NCI-H524 (cell line): ENCODE measurements at regions not wholly inside any gene's neighbourhood (a gene's known extent, or its start where the extent isn't known, plus 50 kb on each side); places are given as distances from the start of the nearest gene placed in this dataset.
"Not testable (repeated sequence)": the region's sequence is repeated elsewhere in the genome, so short reads cannot be mapped to it uniquely, and the experiment has no call there.

ENCODE experiments used
- DNase-seq, 2 experiments: peaks; one replicate each; lab custom pipeline; 2025; lab: John Stamatoyannopoulos, UW

DNA sequence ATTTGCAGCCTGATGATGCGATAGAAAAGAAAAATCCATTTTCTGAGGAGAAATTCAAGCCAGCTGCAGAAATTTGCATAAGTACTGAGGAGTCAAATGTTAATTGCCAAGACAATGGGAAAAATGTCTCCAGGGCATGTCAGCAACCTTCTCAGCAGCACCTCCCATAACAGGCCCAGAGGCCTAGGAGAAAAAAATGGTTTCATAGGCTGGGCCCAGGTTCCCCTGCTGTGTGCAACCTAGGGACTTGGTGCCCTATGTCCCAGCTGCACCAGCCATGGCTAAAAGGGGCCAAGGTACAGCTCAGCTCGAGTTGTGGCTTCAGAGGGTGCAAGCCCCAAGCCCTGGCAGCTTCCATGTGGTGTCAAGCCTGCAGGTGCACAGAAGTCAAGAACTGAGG, 144.8 kb upstream of the PRKD1 start:
- DNase-seq: not testable (repeated sequence)

DNA sequence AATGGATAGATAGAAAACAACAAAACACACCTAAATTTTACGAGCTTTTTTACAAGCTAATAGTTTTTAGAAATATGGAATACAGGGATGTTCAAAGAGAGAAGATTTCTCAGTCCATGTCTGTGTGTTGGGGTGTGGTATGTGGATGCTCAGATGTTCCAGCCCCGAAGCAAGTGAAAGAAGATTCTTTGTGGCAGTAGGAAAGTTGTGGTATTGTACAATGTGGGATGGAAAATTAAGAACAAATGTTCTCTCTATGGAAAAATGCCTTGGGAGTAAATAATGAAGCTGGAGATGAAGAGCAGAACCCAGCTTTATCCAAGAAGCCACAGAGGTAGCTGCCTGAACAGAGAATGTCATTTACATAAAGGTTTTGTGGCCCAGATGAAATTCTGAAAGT, 150.3 kb upstream of the PRKD1 start:
- no peak for DNase-seq

DNA sequence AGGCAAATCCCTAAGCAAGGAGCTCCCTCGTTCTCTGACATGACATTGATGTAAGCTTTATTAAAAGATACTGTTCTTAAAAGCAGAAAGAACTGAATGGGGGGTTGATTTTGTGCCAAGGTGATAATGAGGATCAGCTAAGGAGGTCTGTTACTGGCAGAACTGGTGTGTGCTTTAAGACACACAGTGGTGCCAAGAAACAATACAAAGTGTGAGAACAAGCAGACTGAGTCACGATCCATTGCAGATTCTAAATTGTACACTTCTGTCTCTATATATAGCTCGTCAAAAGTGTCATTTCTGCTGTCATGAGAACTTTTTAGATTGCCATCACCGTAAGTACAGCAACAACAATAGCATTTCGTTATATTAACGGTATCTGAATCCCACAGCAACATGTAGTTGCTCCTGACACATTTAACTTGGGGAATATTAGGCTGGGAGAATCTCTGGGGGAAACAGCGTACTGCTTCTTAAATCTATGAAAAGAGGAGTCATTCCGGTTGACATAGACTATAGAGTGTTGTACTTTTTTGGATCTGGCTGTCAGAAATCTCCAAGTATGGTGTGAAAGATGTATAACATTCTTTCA, 151.3 kb upstream of the PRKD1 start:
- no peak for DNase-seq

DNA sequence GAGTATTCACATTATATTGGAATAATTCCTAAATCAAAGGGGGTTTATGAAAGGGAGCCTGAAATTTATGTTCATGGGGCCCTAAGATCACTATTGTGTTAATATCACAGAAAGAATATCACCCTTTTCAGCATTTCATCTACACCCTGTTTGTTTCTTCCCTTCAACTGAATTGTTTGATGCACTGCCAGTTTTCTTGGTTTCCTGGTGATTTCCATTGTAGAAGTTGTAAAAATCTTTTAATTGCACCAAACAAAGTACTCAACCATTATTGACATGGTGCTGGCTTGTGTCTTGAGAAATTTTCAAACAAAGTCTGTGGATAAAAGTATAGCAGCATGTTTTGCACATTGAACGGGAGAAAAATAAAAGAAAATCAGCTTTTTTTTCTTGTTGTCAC, 154.8 kb upstream of the PRKD1 start:
- no peak for DNase-seq

DNA sequence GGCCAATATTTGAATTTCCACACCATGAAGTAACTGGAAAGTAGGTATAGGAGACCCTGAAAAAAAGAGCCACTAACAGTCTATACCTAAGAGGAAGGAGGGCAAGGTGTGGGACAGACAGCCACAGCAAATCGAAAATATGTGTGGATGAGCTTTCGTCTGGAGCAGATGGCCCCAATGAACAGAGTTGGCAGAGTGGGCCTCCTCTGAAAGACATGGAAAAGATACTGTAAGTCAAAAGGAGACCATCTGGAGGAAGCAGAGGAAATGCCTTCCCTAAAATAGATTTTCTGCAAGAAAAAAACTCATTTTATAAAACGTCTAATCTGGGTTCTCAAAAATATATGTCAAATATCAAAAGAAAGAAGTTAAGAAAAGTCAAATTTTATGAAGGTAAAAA, 157.2 kb upstream of the PRKD1 start:
- DNase-seq: peak in 1 of 2 experiments; percentile 1

DNA sequence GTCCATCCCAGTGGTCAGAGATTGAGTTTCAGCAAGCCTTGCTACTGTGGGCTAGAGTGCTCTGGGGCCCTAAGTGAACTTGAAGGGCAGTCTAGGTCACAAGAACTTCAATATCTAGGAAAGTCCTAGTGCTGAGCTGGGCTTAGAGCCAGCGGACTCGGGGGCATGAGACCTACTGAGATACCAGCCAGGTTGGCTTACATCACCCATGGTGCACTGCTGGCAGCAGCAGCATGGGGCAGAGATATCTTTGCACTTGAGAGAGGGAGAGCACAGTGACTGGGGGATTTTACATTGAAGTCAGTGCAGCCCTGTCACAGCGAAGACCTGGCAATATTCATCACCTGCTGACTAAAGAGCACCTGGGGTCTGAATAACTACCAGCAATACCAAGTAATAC, 158.3 kb upstream of the PRKD1 start:
- no peak for DNase-seq

DNA sequence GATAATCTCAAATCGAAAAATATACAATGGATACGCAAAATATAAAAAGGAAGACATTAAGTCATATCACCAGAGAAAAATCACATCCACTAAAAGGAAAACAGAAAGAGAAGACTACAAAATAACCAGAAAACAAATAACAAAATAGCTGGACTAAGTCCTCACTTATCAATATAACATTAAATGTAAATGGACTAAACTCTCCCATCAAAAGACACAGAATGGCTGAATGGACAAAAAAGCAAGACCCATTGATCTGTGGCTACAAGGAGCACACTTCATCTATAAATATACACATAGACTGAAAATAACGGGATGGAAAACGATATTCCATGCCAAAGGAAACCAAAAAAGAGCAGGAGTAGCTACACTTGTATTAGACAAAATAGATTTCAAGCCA, 161.0 kb upstream of the PRKD1 start:
- DNase-seq: no peak

DNA sequence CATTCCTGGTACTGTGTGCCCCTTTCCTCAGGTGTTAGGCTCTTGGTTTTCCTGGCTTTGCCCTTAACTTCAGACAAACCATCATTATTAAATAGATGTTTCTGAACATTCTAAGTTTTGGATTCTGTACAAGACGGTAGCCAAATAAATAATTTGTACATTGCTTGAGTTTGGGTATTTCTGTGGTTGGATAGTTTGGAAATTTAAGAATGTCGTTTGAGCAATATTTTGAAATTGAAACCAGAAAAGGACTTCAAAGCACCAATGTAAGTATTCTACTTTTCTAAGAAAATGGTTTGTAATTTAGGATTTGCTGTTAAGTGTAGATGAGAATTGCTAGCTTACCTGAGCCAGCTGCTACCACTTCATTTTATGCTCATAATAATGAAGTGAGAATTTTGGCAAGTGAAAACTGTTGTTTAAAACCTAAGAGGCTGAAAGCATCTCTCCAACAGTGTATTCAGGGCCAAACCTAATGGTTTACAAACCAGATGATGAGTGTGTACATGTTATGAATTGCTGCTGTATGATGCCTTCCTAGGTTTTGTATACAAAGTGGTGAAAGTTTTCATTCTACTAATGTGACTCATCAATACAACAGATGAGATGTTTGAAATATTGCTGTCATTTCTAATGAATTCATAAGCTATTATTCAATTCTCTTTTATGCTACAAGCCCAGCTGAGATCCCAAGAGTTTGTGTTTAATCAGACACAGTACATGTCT, 181.5 kb upstream of the PRKD1 start:
- no peak for DNase-seq

DNA sequence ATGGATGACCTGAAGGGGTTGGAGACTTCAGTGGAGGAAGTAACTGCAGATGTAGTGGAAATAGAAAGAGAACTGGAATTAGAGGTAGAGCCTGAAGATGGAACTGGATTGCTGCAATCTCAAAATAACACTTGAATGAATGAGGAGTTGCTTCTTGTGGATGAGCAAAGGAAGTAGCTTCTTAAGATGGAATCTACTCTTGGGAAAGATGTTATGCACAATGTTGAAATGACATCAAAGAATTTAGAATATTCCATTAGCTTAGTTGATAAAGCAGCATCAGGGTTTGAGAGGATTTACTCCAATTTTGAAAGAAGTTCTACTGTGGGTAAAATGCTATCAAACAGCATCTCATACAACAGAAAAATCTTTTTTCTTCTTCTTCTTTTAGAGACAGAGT, 186.4 kb upstream of the PRKD1 start:
- DNase-seq: no peak

DNA sequence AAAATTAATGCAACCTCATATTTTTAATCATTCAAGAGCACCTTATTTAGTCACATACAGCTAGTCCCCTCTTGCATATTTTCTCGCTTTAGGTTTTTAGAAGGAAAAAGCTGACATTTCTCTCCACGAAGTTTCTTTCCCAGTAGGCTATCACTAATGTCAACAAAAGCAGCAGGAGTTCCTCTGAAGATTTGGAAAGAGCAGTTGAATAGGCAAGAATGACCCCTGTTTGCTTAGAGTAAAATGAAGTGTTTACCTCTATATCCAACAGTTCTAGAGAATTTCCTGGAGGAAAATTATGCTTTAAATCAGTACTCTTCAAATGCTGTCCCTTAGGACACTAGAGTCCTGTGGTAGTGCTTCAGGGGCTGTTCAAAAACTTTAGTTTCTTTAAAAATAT, 188.1 kb upstream of the PRKD1 start:
- DNase-seq: no peak

DNA sequence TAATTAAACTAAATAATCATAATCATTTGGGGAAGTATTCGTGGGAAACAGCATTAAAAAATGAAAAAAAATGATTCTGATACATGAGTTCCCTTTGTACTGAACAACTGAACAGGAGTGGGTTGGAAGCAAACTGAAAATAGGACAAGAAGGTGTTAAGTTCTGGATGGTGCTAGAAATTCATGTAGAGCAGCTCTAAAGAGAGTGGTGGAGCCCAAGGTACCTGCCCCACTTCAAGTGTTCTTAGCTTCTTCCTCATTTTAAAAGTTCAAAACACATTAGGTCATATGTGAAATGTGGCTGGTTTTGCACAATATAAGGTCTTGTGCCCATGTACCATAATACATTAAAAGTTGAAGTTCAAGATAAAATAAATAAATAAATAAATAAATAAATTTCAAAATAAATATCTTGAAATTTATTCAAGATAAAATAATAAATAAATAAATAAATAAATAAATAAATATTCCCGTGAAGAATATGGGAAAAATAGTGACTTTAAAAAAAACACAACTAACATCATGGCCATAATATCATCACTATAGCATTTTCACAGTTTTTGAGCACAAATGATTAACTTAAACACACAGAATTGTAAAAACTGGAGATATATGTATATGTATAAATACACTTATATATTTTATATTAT, 191.5 kb upstream of the PRKD1 start:
- DNase-seq: no peak

DNA sequence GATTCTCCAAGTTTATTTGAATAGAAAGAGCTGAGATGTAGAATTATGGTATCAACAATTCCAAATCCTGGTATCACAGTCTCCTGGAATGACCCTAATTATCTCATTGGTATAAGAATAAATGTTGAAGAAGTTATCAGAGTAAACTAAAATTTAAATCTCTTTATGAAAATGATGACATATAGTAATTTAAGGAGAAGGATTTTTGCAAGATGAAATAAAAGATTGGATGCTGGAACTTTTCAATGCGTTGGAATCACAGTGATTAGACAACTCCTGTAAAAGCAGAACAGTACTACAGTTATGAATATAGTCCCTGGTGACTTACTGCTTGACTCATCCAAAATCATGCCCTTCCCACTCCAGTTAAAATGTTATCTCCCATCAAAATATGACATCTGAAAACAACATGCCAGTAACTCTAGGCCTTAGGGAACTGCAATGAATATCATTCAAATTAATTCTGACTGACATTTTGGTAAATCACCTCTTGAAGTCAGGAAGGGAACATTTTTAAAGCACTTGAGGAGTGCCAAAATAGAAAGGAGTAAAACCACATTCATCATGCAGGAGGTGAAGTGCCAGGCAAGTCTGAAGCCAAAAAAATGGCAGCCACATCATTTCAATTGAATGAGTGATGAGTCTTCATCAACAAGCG, 197.8 kb upstream of the PRKD1 start:
- DNase-seq: no peak

DNA sequence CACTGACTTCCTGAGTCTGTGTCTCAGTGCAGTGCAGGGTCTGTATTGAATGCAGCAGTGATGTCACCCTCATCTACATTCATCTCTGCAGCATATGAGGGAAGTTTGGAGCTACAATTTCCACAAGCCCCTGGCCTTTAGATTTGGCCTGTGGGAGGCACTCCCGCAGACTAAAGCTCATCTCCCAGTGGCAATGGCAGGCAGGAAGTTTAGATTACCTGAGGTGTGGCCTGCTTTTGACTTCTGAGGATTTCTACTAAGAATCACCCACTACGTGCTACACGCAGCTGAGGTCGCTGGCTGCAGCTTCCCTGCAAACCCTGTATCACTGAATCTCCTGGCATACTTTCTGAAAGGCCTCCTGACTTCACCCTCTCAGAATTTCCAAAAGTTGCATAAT, 202.2 kb upstream of the PRKD1 start:
- DNase-seq: peak in 1 of 2 experiments; percentile 10

DNA sequence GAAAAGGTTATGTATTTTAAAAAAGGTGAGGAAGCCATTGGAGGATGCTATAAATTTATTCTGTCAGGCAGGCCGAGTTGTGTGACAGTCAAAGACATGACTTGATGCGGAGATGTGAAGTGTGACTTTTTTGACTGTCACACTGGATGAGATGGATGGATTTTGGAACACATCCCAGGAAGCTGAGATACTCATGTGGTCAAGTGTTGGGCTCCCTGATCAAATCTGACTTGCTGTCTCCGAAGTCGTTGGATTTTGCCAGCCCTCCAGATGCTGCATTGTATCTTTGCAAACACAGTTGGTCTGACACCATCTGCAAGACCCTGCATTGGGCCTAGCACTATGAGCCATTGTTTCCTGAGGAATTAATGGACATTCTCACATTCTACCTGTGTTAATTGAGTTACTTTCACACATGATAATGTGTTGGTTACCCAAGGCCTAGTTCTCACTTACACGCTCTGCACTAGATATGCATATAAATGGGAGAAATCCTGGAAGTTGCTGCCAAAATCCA, 204.0 kb upstream of the PRKD1 start:
- peak; percentile 77 to 87 for DNase-seq

DNA sequence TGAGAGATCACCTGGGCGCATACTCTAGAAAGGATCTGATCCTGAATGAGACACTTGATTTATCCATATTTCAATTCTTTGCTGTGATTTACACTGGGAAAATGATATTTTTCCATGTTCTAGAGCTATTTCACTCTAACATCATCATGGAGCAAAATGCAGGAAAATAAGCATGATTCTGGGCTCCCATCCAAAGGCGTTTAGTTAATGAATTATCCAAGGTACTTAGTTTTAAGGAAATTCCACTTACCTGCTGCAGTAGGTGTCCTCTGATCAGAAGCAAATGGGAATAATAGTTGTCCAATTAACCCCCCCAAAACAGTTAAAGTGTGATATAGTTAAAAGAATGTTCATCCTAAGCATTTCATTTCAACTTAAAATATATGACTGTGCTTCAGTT, 204.5 kb upstream of the PRKD1 start:
- DNase-seq: no peak

DNA sequence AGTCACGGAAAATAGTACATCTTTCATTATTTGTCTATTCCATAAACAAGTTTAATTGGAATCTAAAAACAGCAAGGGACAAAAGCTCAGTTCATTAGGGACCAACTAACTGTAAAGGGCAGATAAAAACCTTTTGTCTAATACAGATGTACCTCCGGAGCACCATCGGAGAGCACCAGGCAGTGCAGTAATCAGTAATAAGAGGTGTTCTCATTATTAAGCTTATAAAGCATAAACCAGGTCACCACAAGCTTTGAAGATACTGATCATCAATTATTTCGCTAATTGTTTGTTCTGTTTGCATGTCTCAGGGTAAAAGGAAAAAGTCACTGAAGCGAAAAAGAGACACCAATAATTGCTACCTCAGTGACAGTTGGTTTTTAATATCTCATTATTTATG, 207.3 kb upstream of the PRKD1 start:
- no peak for DNase-seq

DNA sequence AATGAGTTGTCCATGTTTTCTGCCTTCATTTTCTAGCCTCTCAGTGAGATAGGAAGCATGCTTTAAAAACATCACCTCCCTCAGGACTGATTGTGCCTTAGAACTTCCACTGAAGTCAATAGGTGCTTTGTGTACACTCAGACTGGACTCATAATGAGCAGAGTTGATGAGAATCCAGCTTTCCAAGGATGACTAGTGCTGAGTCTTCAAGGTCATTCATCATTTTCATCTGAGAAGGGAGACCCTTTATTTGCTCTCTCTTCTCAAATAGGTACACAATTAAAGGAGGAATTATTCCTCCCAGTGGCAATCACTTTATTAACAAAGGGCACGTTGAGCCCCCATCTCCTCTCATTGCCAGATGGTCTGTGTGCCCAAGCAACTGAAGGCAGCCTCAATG, 210.9 kb upstream of the PRKD1 start:
- DNase-seq: no peak

DNA sequence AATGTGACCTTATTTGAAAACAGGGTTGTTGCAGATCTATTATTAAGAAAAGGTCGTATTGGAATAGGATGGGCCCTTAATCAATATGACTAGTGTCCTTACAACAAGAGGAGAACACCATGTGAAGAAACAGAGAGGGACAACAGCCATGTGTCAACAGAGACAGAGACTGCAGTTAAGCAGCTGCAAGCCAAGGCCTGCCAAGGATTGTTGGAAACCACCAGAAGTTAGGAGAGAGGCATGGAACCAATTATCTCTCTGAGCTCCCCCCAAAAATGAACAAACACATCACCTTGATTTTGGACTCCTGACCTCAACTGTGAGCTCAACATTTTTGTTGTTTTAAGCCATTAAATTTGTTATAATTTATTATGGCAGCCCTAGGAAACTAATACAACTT, 214.6 kb upstream of the PRKD1 start:
- DNase-seq: no peak

DNA sequence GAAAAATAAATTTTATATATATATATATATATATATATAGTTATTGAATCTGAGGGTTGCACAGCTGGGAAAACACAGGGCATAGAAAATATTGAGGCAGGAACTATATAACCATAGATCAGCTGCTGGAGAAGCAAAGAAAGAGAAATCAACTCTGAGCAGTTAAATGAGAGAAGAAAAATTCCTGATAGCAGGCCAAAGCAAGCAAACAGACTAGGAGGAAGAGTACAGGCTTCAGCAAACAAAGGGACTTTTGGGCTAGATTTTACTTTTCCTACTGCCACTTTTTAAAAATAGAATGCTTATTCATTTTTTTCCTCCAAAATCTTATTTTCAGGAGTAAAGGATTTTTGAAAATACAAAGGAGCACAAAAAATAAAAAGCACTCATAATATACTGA, 216.0 kb upstream of the PRKD1 start:
- no peak for DNase-seq

DNA sequence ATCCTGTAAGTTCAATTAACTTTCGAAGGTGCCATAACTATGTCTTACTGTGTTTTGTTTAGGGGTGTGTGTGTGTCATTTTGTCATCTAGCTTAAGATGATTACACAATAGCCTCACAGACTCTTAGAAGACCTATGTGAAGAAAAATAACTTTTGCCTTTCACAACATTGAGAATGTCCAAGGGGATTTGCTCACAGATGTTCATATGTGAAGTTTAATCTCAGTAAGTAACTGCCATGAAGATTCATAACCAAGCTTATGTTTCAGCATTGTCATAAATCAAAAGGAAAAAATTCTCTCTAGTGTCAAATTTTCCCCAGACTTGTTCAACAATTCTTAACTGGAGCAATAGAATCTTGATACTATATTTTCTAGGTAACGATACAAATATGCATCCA, 226.1 kb upstream of the PRKD1 start:
- peak in 1 of 2 experiments; percentile 59 for DNase-seq

DNA sequence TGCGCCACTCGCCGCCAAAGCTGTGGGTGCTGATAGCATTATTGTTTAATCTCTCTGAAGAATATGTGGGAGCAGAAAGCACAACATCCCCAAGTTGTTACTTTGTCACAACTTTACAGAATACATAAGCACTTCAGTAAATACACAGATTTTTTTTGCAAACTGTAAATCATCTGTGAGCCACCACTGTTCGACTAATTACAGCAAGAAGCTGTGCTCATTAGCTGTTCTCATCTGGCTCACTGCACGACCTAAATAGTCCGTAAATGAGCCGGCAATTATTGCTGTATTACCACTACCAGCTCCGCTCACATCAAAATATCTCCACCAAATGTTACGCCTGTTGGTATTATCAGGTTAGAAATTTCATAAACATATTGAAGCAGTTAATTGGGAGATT, 228.9 kb upstream of the PRKD1 start:
- peak in 1 of 2 experiments; percentile 67 for DNase-seq

DNA sequence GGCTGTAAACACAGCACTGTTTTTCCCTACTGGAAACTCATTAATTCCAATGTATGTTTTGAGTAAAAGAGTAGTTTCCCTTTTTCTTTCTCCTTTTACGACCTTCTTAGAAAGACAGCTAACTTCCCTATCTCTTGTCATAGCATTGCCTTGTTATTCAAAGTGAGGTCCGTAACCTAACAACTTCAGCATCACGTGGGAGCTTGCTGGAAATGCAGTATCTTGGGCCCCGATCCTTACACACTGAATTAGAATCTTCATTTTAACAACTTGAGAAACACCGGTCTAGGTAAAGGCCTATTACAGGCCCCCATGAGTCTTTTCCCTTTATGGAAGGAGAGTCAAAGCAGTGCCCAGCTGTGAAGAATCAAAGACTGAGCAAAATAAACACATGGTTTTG, 230.7 kb upstream of the PRKD1 start:
- DNase-seq: no peak

DNA sequence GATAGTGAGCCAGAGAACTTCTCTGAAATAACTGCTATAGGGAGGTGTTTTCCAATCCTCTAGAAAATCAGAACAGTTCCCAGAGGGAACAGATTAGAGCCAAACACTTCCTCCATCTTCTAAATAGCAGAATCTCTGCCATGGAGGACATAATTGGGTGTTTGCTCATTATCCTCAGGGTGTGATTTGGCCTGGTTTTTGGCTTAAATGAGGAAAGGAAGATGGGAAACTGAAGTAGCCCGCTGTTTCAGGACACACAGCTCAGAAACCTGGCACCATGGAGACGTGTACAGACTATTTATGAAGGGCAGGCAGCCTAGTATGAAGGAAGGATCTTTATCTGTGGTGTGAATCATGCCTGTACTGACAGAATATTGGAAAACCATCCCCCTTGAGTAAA, 231.7 kb upstream of the PRKD1 start:
- DNase-seq: no peak
